Vagina (tissue), 2 donors: ENCODE measurements at regions not wholly inside any gene's neighbourhood (a gene's known extent, or its start where the extent isn't known, plus 50 kb on each side); places are given as distances from the start of the nearest gene placed in this dataset.

Experiments
- DNase-seq, 2 donors: peaks; one replicate each; pipeline ENCODE4 v3.0.0-alpha.2; 2017; ENCODE audit errors: extremely low spot score in 2 of 2
- H3K27ac ChIP-seq: fragments of 200-600 bp; sonication (generic); one replicate; pipeline ENCODE4 v1.5.1; 2019
- H3K27me3 ChIP-seq: fragments of 200-600 bp; sonication (generic); one replicate; pipeline ENCODE4 v1.5.1; 2019
- H3K36me3 ChIP-seq, 2 donors: fragments of 200-600 bp; sonication (generic); one replicate each; pipeline ENCODE4 v1.5.1; 2017 to 2019
- H3K4me1 ChIP-seq: fragments of 200-600 bp; sonication (generic); one replicate; pipeline ENCODE4 v1.5.1; 2019
- H3K4me3 ChIP-seq, 2 donors: fragments of 200-600 bp; sonication (generic); 1 replicate in 1 of 2; 2 replicates in 1 of 2; pipeline ENCODE4 v1.5.1; 2016 to 2019
- H3K9me3 ChIP-seq: fragments of 200-600 bp; sonication (generic); one replicate; pipeline ENCODE4 v1.5.1; 2019
- CTCF ChIP-seq, 3 experiments: fragments of 450-650 bp in 2 of 3; fragments of 200-600 bp in 1 of 3; sonication (generic) in 1 of 3; IDR thresholded peaks; one replicate each; pipeline ENCODE4 v1.5.1; 2017 to 2019; ENCODE audit warnings: antibody characterized with exemption in 3 of 3, mild to moderate bottlenecking in 2 of 3, moderate library complexity in 2 of 3
- POLR2A ChIP-seq, 2 donors: fragments of 450-650 bp; IDR thresholded peaks; one replicate each; pipeline ENCODE4 v1.6.1; 2017; ENCODE audit warnings: antibody characterized with exemption in 2 of 2, mild to moderate bottlenecking in 2 of 2, moderate library complexity in 2 of 2
- POLR2AphosphoS5 ChIP-seq, 2 donors: sonication (generic); formaldehyde crosslinking; IDR thresholded peaks; one replicate each; pipeline ENCODE4 v1.9.0; 2017; ENCODE audit warnings: antibody characterized with exemption in 2 of 2, mild to moderate bottlenecking in 2 of 2, low read depth in 1 of 2; ENCODE audit not compliant: insufficient read depth in 1 of 2
- intact Hi-C: fragments of 100-400 bp; cut with DNase I; formaldehyde crosslinking; loops from one replicate; pipeline ENCODE4 v1.15.1; 2023

- no peak overlapping the region for H3K27ac ChIP-seq
- intact Hi-C loops = no loop called here
- TF ChIP-seq POLR2AphosphoS5 (IDR thresholded peaks at IDR 0.05; ENCODE audit: insufficient read depth in 1 of 2, low read depth in 1 of 2) (no peak), CTCF (IDR thresholded peaks at IDR 0.05) (no peak), POLR2A (IDR thresholded peaks at IDR 0.05) (no peak)
- DNase-seq = no peak
- H3K4me1 ChIP-seq = no peaks in the 10 kb centered on the region
- no peaks in the 10 kb centered on the region for H3K9me3 ChIP-seq
- no peak overlapping the region for H3K4me3 ChIP-seq
- H3K27me3 ChIP-seq = no peaks in the 10 kb centered on the region
- no peaks in the 10 kb centered on the region for H3K36me3 ChIP-seq
These were observed 943.0 kb upstream of the PRKX start for GRCh38 chrX:4656419-4656818.

- no peak overlapping the region for H3K4me3 ChIP-seq
- intact Hi-C loops = no loop called here
- H3K36me3 ChIP-seq = no peaks in the 10 kb centered on the region
- H3K9me3 ChIP-seq = no peaks in the 10 kb centered on the region
- no peak overlapping the region for H3K27ac ChIP-seq
- no peak for DNase-seq
- no peaks in the 10 kb centered on the region for H3K4me1 ChIP-seq
- TF ChIP-seq CTCF (IDR thresholded peaks at IDR 0.05) (no peak), POLR2A (IDR thresholded peaks at IDR 0.05) (no peak), POLR2AphosphoS5 (IDR thresholded peaks at IDR 0.05; ENCODE audit: insufficient read depth in 1 of 2, low read depth in 1 of 2) (no peak)
- H3K27me3 ChIP-seq = no peaks in the 10 kb centered on the region
These were observed 942.3 kb upstream of the PRKX start for GRCh38 chrX:4655743-4656142.

- intact Hi-C loops = no loop called here
- no peak for DNase-seq
- H3K27me3 ChIP-seq = no peaks in the 10 kb centered on the region
- no peaks in the 10 kb centered on the region for H3K9me3 ChIP-seq
- H3K4me3 ChIP-seq = no peak overlapping the region
- no peaks in the 10 kb centered on the region for H3K4me1 ChIP-seq
- H3K27ac ChIP-seq = no peak overlapping the region
- TF ChIP-seq POLR2AphosphoS5 (IDR thresholded peaks at IDR 0.05; ENCODE audit: insufficient read depth in 1 of 2, low read depth in 1 of 2) (no peak), POLR2A (IDR thresholded peaks at IDR 0.05) (no peak), CTCF (IDR thresholded peaks at IDR 0.05) (no peak)
- H3K36me3 ChIP-seq = no peaks in the 10 kb centered on the region
These were observed 928.7 kb upstream of the PRKX start for GRCh38 chrX:4642114-4642513.

GRCh38 chrX:4638036-4638435 lies 924.6 kb upstream of the PRKX start:
- no peaks in the 10 kb centered on the region for H3K27me3 ChIP-seq
- intact Hi-C loops = no loop called here
- no peak for TF ChIP-seq POLR2A (IDR thresholded peaks at IDR 0.05)
- TF ChIP-seq CTCF (IDR thresholded peaks at IDR 0.05) = no peak
- TF ChIP-seq POLR2AphosphoS5 (IDR thresholded peaks at IDR 0.05; ENCODE audit: insufficient read depth in 1 of 2, low read depth in 1 of 2) = no peak
- no peak overlapping the region for H3K27ac ChIP-seq
- no peak overlapping the region for H3K4me3 ChIP-seq
- H3K9me3 ChIP-seq = no peaks in the 10 kb centered on the region
- no peaks in the 10 kb centered on the region for H3K4me1 ChIP-seq
- no peaks in the 10 kb centered on the region for H3K36me3 ChIP-seq
- no peak for DNase-seq

- H3K4me1 ChIP-seq = no peaks in the 10 kb centered on the region
- intact Hi-C loops = no loop called here
- DNase-seq = no peak
- no peaks in the 10 kb centered on the region for H3K9me3 ChIP-seq
- no peak overlapping the region for H3K4me3 ChIP-seq
- H3K27ac ChIP-seq = no peak overlapping the region
- no peaks in the 10 kb centered on the region for H3K27me3 ChIP-seq
- H3K36me3 ChIP-seq = no peaks in the 10 kb centered on the region
- no peak for TF ChIP-seq POLR2AphosphoS5 (IDR thresholded peaks at IDR 0.05; ENCODE audit: insufficient read depth in 1 of 2, low read depth in 1 of 2)
These were observed 914.0 kb upstream of the PRKX start for GRCh38 chrX:4627414-4627813.
